GM20431 (cell line): ENCODE measurements at regions not wholly inside any gene's neighbourhood (a gene's known extent, or its start where the extent isn't known, plus 50 kb on each side); places are given as distances from the start of the nearest gene placed in this dataset.

Experiments
- in situ Hi-C: fragments of 300-500 bp; cut with MseI, MboI; formaldehyde crosslinking; loops from one replicate; pipeline ENCODE4 v1.15.0; 2020; ENCODE audit warnings: low sequenced_read_pairs; ENCODE audit not compliant: unreplicated experiment

GRCh38 chr4:130336585-130337217 lies 1240.7 kb downstream of the C4orf33 start:
- in situ Hi-C loops: no loop called here

GRCh38 chr4:130338851-130339250 lies 1242.9 kb downstream of the C4orf33 start:
- in situ Hi-C loops: no loop called here

DNA sequence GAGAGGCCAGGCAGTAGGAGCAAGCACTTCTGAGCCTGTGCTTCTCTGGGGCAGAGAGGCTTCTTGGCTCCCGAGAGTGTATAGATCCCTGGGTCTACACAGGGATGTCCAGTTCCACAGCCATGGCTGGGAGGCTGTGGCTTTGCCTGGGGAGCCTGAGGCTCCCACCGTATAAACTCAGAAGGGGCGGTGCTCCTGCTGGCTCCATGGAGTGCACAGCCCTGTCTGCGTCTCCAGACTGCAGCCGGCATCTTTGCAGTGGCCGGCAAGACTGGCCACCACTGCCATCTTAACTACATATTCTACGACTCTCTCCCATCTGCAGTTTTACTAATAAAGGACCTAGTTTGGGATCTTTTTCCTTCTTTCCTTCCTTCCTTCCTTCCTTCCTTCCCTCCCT lies 1253.8 kb downstream of the C4orf33 start:
- in situ Hi-C loops: no loop called here

DNA sequence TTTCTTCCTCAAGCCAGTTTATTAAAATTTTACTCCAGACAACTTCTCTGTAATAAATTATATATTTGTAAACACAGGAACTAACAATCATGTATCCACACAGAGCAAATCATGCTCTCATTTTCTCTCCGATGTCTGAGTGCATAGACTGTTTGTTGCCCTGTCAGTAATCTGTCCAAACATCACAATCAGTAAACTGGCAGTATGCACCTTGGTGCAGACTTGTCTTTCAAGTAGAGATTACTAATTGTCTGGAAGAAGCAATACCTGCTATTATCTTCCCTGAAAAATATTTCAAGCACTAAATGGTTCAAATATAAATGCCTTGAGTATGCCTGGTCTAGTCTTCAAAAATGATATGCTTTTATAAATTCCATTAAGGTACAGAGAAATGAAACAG lies 1260.9 kb downstream of the C4orf33 start:
- in situ Hi-C loops: no loop called here

- in situ Hi-C loops: no loop called here
Observed at GRCh38 chr4:130359542-130359941, 1263.6 kb downstream of the C4orf33 start.

GRCh38 chr4:130361616-130362015 lies 1265.7 kb downstream of the C4orf33 start:
- in situ Hi-C loops: no loop called here

DNA sequence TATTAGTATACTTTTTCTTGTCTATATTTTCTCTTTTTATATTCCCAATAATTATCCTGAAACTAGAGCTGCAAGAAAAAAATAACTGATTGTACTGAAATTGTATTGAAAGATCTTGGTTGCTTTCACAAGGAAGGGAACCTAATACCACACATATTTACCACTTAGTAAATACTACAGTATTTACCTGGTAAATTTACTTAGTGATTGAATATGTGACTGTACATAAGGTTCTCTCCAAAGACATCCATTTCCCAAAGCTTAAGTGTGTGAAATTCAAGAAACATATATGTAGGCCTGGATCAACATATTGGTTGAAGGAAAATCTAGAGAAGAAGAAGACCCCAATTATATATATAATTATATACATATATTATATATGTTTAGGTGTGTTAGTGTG lies 1272.7 kb downstream of the C4orf33 start:
- in situ Hi-C loops: no loop called here

GRCh38 chr4:130393231-130393630 lies 1297.3 kb downstream of the C4orf33 start:
- in situ Hi-C loops: no loop called here

DNA sequence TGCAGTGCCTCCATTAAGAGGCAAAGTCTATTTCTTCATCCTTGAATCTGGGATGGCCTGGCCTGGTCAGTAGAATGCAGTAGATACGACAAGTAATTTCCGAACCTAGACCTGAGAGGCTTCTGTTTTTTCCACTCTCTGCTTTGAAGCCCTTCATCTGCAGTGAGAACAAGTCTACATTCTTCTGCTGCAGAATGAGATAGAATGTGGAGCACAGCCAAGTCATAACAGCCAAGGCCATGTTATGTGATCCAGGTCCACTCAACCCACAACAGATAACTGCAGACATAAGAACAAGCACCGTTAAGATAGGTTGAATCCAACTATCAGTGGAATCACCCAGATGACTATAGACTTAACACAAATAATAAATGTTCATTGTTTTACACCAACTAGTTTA lies 1297.7 kb downstream of the C4orf33 start:
- in situ Hi-C loops: no loop called here

DNA sequence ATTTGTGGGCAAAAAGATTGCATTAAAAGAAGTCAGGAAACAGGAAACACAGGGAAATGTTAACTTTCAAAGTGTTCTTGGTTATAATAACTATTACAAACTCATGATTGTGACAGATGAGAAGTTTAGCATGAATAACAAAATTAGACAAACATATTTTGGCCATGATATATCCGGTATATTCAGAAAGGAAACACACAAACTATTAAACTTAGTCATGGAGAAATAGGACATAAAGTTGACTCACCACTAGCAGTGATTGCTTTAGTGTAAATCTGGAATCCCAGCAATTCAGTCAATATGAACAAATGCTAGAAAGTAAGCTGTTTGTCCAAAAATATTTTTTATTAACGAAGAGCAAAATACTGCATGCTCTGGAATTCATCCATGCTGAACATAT lies 1299.9 kb downstream of the C4orf33 start:
- in situ Hi-C loops: no loop called here

DNA sequence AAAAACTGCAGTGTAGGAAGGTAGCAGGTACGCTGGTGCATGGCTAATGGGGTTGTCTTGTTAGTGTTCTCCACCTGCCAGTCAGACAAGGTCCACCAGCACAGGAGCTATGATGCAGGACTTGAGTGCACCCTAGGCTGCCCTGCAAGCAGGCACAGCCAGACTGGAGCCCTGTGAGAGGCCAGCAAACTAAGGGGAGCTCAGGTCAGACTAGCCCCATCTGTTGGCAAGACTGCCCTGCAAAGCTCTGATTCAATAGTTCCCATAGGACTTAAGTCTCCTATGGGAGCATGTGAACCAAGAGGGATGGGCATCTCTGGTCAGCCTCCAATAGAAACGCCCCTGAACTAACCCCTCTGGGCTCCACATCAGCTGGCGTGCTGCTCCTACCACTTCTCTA lies 1307.3 kb downstream of the C4orf33 start:
- in situ Hi-C loops: no loop called here

GRCh38 chr4:130416228-130416627 lies 1320.3 kb downstream of the C4orf33 start:
- in situ Hi-C loops: no loop called here

DNA sequence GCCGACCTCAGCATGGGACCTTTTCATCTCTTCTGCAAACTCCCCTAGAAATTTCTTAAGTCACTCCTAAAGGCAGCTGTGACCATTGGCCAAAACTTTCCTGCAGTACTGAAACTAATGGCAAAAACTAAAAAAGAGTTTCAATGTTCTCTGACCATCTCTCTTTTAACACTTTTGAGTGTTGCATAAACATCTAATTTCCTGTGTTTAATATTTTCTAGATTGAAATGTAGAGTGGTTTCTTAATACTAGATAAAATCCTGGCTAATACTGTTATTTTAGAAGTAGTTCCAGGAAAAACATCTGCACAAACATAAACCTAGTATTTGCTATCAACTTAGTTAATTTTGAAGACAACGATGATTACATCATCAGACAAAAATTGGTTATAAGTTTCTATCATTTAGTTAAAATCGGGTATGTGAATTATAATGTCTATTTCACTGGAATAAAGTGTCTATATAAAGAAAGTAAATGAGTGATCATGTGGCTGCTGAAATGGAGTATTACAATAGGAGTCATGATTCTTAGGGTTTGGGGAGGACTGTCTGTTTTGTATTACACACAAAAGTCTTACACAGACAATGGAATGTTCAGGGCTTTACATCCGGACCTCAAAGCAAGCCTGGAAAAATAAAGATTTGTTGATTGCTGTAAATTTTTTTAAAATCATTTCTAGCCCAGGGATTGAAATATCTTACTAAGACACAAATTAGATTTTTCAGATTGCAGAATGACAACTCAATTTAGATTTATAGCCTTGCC lies 1323.4 kb downstream of the C4orf33 start:
- in situ Hi-C loops: no loop called here

- in situ Hi-C loops: no loop called here
Observed at GRCh38 chr4:130422261-130422660, 1326.3 kb downstream of the C4orf33 start.

DNA sequence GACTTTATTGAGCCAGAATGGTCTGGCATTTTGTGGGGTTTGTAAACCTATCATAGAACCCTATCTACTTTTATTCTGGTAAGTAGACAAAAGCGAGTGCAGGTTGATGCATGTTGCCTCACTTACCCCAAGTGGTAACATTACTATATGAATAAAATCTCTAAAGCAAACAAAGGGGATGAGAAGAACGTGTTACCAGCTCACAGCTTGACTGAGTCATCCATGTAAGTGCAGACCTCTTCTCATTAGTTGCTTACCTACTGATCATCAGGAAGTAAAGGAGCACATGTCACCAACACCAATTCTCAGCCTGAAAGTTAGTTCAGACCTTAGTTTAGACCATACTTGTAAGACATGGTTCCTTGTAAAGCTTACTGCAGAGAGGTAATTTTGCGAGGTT lies 1328.3 kb downstream of the C4orf33 start:
- in situ Hi-C loops: no loop called here

DNA sequence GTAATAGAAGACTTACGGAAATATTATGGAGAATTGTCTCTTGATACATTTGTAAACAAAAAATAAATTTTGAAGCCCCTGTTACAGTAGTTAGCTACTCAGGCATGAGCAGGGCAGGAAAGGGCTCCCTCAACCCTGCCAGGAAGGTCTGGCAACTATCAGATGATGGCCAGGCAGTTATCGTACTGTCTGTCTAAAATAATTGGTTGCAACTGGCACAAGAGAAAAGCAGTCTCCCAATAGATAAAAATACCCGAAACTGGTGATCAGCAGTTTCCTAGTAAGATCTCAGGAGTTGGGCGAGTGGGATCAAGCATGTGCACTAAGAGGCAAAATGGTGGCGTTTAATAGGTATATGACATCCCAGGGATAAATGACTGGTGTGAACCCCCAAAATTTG lies 1336.3 kb downstream of the C4orf33 start:
- in situ Hi-C loops: no loop called here

DNA sequence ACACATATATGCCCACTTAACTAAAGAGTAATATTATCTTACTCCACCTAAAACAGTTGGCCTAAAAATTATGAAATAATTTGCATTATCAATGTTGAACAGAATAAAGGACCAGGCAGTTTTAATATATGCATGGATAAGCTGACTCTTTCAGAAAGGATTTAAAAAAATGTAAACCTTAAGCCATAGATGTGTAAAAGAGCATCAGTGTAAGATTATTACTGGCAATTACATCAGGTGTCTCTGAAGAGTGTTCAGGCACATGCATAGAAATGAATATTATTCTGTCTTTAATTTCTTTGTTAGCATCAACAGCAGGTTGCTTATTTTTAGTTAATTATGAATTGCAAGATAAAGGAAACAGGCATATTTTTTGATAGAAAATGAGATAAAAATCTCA lies 1353.8 kb downstream of the C4orf33 start:
- in situ Hi-C loops: no loop called here

DNA sequence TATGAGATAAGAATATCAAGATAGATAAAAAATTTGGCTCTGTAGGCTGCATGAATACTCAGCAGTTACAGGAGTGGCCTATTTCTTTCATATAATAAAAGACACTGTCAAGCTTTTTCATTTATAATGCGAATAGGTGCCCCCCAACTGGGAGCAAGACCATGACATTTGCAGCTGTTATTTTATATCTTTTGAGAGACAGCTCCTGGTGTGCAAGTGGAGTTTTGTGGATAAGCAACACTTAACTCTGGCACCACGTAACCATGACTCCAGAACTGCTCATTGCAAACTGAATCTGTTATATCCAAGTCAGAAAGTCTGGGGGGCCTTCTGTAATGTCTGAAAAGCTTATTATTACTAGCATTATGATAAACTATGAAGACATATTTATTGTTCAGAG lies 1372.4 kb downstream of the C4orf33 start:
- in situ Hi-C loops: no loop called here

GRCh38 chr4:130478406-130478805 lies 1382.5 kb downstream of the C4orf33 start:
- in situ Hi-C loops: no loop called here

DNA sequence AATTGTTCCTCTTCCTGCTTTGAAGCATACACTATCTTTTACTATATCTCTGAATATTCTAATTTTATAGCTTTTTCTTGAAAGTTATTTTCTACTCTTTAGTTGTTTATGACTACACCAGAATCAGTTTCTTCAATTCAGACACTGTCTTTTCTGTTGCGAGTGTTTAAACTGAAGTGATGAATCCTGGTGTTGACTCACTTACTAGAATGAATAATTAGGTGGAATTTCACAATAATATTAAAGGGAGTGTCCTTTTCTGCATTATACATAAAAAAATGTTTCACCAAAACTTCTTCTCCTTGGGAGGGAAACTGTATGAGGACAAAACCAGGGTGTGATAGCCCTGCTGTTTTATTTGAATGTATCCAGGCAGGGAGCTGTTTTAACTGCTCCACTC lies 1383.1 kb downstream of the C4orf33 start:
- in situ Hi-C loops: no loop called here

- in situ Hi-C loops: no loop called here
Observed at GRCh38 chr4:130479674-130480073, 1383.7 kb downstream of the C4orf33 start.

GRCh38 chr4:130484826-130485225 lies 1388.9 kb downstream of the C4orf33 start:
- in situ Hi-C loops: no loop called here
